ENCODE measurements at regions not wholly inside any gene's neighbourhood (a gene's known extent, or its start where the extent isn't known, plus 50 kb on each side); places are given as distances from the start of the nearest gene placed in this dataset.
"Not testable (repeated sequence)": the region's sequence is repeated elsewhere in the genome, so short reads cannot be mapped to it uniquely, and the experiment has no call there.

- H3K4me3 ChIP-seq (ENCODE audit: control insufficient read depth, low read depth, low read length), result no peak overlapping the region
- no peak for TF ChIP-seq CTCF (IDR thresholded peaks at IDR 0.05; ENCODE audit: control insufficient read depth, insufficient read depth, low read depth, low read length, missing control alignments)
- DNase-seq (ENCODE audit: low read depth), result peak; percentile 27
Measured at GRCh38 chrX:46165411-46165810, 379.8 kb downstream of the ZNF674 start.

- no peak for TF ChIP-seq CTCF (IDR thresholded peaks at IDR 0.05; ENCODE audit: control insufficient read depth, insufficient read depth, low read depth, low read length, missing control alignments)
- no peak for DNase-seq (ENCODE audit: low read depth)
- no peak overlapping the region for H3K4me3 ChIP-seq (ENCODE audit: control insufficient read depth, low read depth, low read length)
Measured at GRCh38 chrX:46152756-46153155, 392.5 kb downstream of the ZNF674 start.

DNA sequence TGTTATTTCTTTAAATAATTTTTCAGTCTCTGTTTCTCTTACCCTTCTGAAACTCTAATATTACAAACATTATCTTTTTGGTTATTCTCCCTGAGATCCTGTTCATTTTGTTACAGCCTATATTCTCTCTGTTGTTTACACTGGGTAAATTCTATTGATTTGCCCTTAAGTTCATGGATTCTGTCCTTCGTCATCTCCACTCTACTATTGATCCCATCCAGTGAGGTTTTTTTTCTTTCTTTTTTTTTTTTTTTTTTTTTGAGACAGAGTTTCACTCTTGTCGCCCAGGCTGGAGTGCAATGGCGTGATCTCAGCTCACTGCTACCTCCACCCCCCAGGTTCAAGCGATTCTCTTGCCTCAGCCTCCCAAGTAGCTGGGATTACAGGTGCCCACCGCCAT is 393.9 kb downstream of the ZNF674 start:
- not testable (repeated sequence) for DNase-seq (ENCODE audit: low read depth); H3K4me3 ChIP-seq (ENCODE audit: control insufficient read depth, low read depth, low read length)

GRCh38 chrX:46144566-46144965 is 400.7 kb downstream of the ZNF674 start:
- no peak overlapping the region for H3K4me3 ChIP-seq (ENCODE audit: control insufficient read depth, low read depth, low read length)
- DNase-seq (ENCODE audit: low read depth), result no peak

GRCh38 chrX:46140272-46140671 is 404.9 kb downstream of the ZNF674 start:
- no peak for TF ChIP-seq CTCF (IDR thresholded peaks at IDR 0.05; ENCODE audit: control insufficient read depth, insufficient read depth, low read depth, low read length, missing control alignments)
- no peak overlapping the region for H3K4me3 ChIP-seq (ENCODE audit: control insufficient read depth, low read depth, low read length)
- DNase-seq (ENCODE audit: low read depth), result no peak

More at GRCh38 chrX:46144566-46144965, 400.7 kb downstream of the ZNF674 start:
- no peak for TF ChIP-seq CTCF (IDR thresholded peaks at IDR 0.05; ENCODE audit: control insufficient read depth, insufficient read depth, low read depth, low read length, missing control alignments)

GRCh38 chrX:46130247-46130646 is 415.0 kb downstream of the ZNF674 start:
- no peak overlapping the region for H3K4me3 ChIP-seq (ENCODE audit: control insufficient read depth, low read depth, low read length)
- no peak for TF ChIP-seq CTCF (IDR thresholded peaks at IDR 0.05; ENCODE audit: control insufficient read depth, insufficient read depth, low read depth, low read length, missing control alignments)
- DNase-seq (ENCODE audit: low read depth), result no peak

- no peak for DNase-seq (ENCODE audit: low read depth)
- TF ChIP-seq CTCF (IDR thresholded peaks at IDR 0.05; ENCODE audit: control insufficient read depth, insufficient read depth, low read depth, low read length, missing control alignments), result no peak
- no peak overlapping the region for H3K4me3 ChIP-seq (ENCODE audit: control insufficient read depth, low read depth, low read length)
Measured at GRCh38 chrX:46125111-46125510, 420.1 kb downstream of the ZNF674 start.

All from AG09309 (cell line).